ENCODE measurements at regions not wholly inside any gene's neighbourhood (a gene's known extent, or its start where the extent isn't known, plus 50 kb on each side); places are given as distances from the start of the nearest gene placed in this dataset.

DNA sequence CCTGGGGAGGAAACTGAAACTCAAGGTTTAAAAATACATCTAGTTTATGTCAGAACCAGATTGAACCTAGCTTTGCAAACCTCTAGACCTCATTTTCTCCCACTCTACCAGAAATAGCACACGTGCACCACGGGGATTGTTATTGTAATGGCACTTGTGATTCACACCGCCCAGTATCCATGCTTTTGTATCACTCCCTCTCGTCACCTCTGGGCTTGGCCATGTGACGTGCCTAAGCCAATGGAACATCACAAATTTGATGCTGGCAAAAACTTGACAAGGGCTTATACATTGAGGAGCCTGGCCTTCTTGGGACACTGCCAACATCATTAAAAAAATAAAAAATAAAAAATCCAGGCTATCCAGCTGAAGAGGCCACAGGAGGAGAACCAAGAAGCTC, 495.8 kb upstream of the POU3F3 start:
- Histone ChIP-seq H3K4me3 (no peak overlapping the region), H3K27me3 (no peaks in the 10 kb centered on the region), H3K27ac (no peak overlapping the region), H3K9me3 (replicated peaks in 1 of 3) (no peaks in the 10 kb centered on the region), H3K4me1 (replicated peaks in 1 of 2) (no peaks in the 10 kb centered on the region), H3K36me3 (replicated peaks in 1 of 2) (no peaks in the 10 kb centered on the region)
- TF ChIP-seq, protein P1, sequence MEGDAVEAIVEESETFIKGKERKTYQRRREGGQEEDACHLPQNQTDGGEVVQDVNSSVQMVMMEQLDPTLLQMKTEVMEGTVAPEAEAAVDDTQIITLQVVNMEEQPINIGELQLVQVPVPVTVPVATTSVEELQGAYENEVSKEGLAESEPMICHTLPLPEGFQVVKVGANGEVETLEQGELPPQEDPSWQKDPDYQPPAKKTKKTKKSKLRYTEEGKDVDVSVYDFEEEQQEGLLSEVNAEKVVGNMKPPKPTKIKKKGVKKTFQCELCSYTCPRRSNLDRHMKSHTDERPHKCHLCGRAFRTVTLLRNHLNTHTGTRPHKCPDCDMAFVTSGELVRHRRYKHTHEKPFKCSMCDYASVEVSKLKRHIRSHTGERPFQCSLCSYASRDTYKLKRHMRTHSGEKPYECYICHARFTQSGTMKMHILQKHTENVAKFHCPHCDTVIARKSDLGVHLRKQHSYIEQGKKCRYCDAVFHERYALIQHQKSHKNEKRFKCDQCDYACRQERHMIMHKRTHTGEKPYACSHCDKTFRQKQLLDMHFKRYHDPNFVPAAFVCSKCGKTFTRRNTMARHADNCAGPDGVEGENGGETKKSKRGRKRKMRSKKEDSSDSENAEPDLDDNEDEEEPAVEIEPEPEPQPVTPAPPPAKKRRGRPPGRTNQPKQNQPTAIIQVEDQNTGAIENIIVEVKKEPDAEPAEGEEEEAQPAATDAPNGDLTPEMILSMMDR (IDR thresholded peaks at IDR 0.05), result no peak
- TF ChIP-seq POLR2A (IDR thresholded peaks at IDR 0.05), result no peak
- DNase-seq, result no peak
- intact Hi-C loops (cut with DNase I), result no loop called here
- WGBS, 4 donors, result 74 to 79% (median 77%) methylated on average over 5 of the region's 5 CpGs

- intact Hi-C loops (cut with DNase I), result no loop called here
- Histone ChIP-seq H3K9me3 (replicated peaks in 1 of 3) (no peaks in the 10 kb centered on the region), H3K27ac (no peak overlapping the region), H3K4me3 (no peak overlapping the region), H3K36me3 (replicated peaks in 1 of 2) (no peaks in the 10 kb centered on the region), H3K27me3 (no peaks in the 10 kb centered on the region), H3K4me1 (replicated peaks in 1 of 2) (no peaks in the 10 kb centered on the region)
- 67 to 74% (median 71%) methylated on average over 5 of the region's 5 CpGs for WGBS, 4 donors
- TF ChIP-seq POLR2A (IDR thresholded peaks at IDR 0.05), result no peak
- TF ChIP-seq, protein P1 (IDR thresholded peaks at IDR 0.05), result no peak
- no peak for DNase-seq
These were observed 492.5 kb upstream of the POU3F3 start for GRCh38 chr2:104361414-104361813.

GRCh38 chr2:104368089-104368488, 485.8 kb upstream of the POU3F3 start:
- WGBS, 4 donors, result 73 to 75% (median 73%) methylated on average over 10 of the region's 10 CpGs
- intact Hi-C loops (cut with DNase I), result no loop called here

DNA sequence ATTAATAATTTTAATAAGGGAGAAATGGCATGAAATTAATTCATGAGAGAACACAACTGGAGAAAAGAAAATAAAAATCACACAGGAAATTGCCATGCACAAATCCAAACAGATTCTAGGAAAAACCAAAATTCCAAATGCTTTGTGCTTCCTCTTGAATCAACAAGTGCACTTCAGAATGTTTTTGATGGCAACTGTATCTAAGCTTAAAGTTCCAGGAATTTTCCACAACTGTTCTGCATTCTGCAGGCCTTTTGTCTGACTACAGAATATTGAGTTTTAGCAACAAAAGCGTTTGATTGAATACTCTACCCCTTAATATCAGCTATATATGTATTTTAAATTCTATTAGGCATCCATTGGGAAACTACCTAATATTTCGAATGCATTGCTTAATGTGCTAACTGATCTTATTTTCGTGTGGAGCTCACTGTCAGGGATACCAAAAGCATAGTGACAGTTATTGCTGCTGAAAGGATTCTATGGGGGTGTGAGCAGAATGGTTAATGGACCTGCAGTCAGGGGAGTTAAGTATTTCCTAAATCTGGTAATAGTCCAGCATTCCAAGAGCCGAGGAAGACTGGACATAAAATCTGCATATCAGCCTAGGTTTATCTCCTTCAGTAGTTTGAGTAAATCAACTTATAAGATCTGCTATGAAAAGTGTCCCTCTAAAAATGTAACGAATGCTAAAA, 482.7 kb upstream of the POU3F3 start:
- TF ChIP-seq POLR2A (IDR thresholded peaks at IDR 0.05), result no peak
- TF ChIP-seq, protein P1 (IDR thresholded peaks at IDR 0.05), result no peak
- WGBS, 4 donors, result 42 to 49% (median 45%) methylated on average over 5 of the region's 5 CpGs
- DNase-seq, result no peak
- Histone ChIP-seq H3K4me1 (replicated peaks in 1 of 2) (no peaks in the 10 kb centered on the region), H3K27ac (no peak overlapping the region), H3K9me3 (replicated peaks in 1 of 3) (no peaks in the 10 kb centered on the region), H3K36me3 (replicated peaks in 1 of 2) (no peaks in the 10 kb centered on the region), H3K4me3 (no peak overlapping the region), H3K27me3 (no peaks in the 10 kb centered on the region)
- intact Hi-C loops (cut with DNase I), result no loop called here

More at GRCh38 chr2:104368089-104368488, 485.8 kb upstream of the POU3F3 start:
- H3K4me3 ChIP-seq, result no peak overlapping the region
- H3K27ac ChIP-seq, result no peak overlapping the region
- H3K9me3 ChIP-seq (replicated peaks in 1 of 3), result no peaks in the 10 kb centered on the region
- H3K27me3 ChIP-seq, result no peaks in the 10 kb centered on the region
- no peaks in the 10 kb centered on the region for H3K36me3 ChIP-seq (replicated peaks in 1 of 2)
- TF ChIP-seq, protein P1 (IDR thresholded peaks at IDR 0.05), result no peak
- TF ChIP-seq POLR2A (IDR thresholded peaks at IDR 0.05), result no peak
- DNase-seq, result no peak
- no peaks in the 10 kb centered on the region for H3K4me1 ChIP-seq (replicated peaks in 1 of 2)
